Daoy (cell line): ENCODE measurements at regions not wholly inside any gene's neighbourhood (a gene's known extent, or its start where the extent isn't known, plus 50 kb on each side); places are given as distances from the start of the nearest gene placed in this dataset.

Experiments
- DNase-seq: peaks from one replicate; pipeline ENCODE4 v3.0.0-alpha.2; 2015; ENCODE audit warnings: low read depth

GRCh38 chr9:80932947-80933780, 756.2 kb downstream of the TLE1 start:
- DNase-seq = no peak

- no peak for DNase-seq
These were observed 757.2 kb downstream of the TLE1 start for GRCh38 chr9:80932181-80932580.

- DNase-seq = no peak
These were observed 758.2 kb downstream of the TLE1 start for GRCh38 chr9:80931163-80931562.

GRCh38 chr9:80928697-80929096, 760.6 kb downstream of the TLE1 start:
- no peak for DNase-seq

GRCh38 chr9:80926611-80927010, 762.7 kb downstream of the TLE1 start:
- no peak for DNase-seq

- DNase-seq = no peak
These were observed 766.8 kb downstream of the TLE1 start for GRCh38 chr9:80922544-80922943.

GRCh38 chr9:80906728-80907127, 782.6 kb downstream of the TLE1 start:
- no peak for DNase-seq

GRCh38 chr9:80899208-80899607, 790.1 kb downstream of the TLE1 start:
- DNase-seq = no peak

- no peak for DNase-seq
These were observed 796.2 kb downstream of the TLE1 start for GRCh38 chr9:80893190-80893589.

- DNase-seq = no peak
These were observed 796.6 kb downstream of the TLE1 start for GRCh38 chr9:80892703-80893102.

GRCh38 chr9:80890124-80890523, 799.2 kb downstream of the TLE1 start:
- no peak for DNase-seq

- DNase-seq = no peak
These were observed 803.5 kb downstream of the TLE1 start for GRCh38 chr9:80885894-80886293.

- DNase-seq = no peak
These were observed 805.3 kb downstream of the TLE1 start for GRCh38 chr9:80883826-80884579.

- DNase-seq = no peak
These were observed 805.9 kb downstream of the TLE1 start for GRCh38 chr9:80883426-80883825.

- no peak for DNase-seq
These were observed 807.4 kb downstream of the TLE1 start for GRCh38 chr9:80881940-80882339.

- DNase-seq = no peak
These were observed 808.0 kb downstream of the TLE1 start for GRCh38 chr9:80881320-80881719.

- no peak for DNase-seq
These were observed 810.8 kb downstream of the TLE1 start for GRCh38 chr9:80878556-80878955.

GRCh38 chr9:80875947-80876346, 813.4 kb downstream of the TLE1 start:
- DNase-seq = no peak

GRCh38 chr9:80874276-80874675, 815.1 kb downstream of the TLE1 start:
- no peak for DNase-seq

- DNase-seq = no peak
These were observed 815.5 kb downstream of the TLE1 start for GRCh38 chr9:80873861-80874260.

- no peak for DNase-seq
These were observed 817.8 kb downstream of the TLE1 start for GRCh38 chr9:80871596-80871995.

- DNase-seq = no peak
These were observed 821.6 kb downstream of the TLE1 start for GRCh38 chr9:80867731-80868130.

GRCh38 chr9:80866576-80867227, 822.6 kb downstream of the TLE1 start:
- no peak for DNase-seq
